DMS114 treated with DMSO at 0.1 percent for 48 hours (cell line): ENCODE measurements at regions not wholly inside any gene's neighbourhood (a gene's known extent, or its start where the extent isn't known, plus 50 kb on each side); places are given as distances from the start of the nearest gene placed in this dataset.
A peak's percentile ranks its signal among the peaks of the same experiment; 100 is the strongest.
"Not testable (repeated sequence)": the region's sequence is repeated elsewhere in the genome, so short reads cannot be mapped to it uniquely, and the experiment has no call there.

Experiments
- DNase-seq: peaks from one replicate; lab custom pipeline; 2025; ENCODE audit not compliant: unreplicated experiment; lab: John Stamatoyannopoulos, UW

- DNase-seq = no peak
Observed at GRCh38 chr3:14252321-14253021, 73.9 kb downstream of the LSM3 start.

DNA sequence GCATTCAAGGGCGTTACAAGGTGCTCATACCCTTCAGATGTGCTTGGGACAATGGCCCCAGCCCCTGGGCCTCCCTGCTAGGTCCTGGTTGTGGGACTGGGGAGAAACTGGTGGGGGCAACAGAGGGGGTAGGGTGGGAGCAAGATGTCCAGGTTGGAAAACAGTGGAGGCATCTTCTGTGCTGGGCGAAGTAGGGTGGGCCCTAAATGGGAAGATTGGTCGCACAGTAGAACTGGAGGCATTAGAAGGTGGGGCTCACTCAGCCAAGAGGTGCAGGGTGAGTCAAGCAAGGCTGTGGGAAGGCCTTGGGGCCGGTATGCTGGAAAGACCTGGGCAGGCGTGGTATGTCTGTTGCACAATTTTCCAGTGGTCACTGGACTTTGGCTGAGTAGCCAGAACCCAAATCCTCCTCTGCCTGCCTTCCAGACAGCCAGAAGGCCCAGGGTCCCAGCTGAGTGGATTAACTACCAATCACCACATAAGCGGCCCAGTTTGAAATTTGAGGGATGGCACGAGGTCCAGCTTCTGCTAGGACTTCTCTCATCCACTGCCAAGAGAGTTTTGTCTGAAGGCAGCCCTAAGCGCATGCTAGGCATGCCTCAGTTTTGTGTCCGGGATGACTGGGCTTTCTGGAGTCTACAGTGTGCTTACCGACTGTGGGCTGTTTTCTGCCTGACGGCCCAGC is 74.5 kb downstream of the LSM3 start:
- no peak for DNase-seq

- DNase-seq = no peak
Observed at GRCh38 chr3:14253707-14254382, 75.2 kb downstream of the LSM3 start.

DNA sequence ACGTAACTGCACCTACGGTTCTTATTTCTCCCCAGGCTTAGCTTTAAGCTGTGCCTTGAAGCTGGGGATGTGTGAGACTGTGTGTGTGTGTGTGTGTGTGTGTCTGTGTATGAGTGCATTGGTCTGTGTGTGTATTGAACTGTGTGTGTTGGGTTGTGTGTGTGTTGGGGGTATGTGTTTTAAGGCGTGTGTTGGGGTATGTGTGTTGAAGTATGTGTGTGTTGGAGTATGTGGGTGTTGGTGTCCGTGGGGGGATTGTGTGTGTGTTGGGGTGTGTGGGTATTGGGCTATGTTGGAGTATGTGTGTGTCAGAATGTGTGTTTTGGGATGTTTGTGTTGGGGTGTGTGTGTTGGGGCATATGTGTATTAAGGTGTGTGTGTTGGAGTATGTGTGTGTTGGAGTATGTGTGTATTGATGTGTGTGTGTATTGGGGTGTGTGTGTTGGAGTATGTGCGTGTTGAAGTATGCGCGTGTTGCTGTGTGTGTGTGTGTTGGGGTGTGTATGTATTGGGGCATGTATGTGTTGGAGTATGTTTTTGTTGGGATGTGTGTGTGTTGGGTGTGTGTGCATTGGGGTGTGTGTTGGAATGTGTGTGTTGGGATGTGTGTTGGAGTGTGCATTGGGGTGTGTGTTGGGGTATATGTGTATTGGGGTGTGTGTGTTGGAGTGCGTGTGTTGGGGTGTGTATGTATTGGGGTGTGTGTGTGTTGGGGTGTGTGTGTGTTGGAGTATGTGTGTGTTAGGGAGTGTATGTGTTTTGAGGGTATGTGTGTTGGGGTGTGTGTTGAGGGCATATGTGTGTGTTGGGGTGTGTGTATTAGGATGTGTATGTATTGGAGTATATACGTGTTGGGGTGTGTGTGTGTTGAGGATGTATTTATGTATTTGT is 76.4 kb downstream of the LSM3 start:
- DNase-seq = no peak

DNA sequence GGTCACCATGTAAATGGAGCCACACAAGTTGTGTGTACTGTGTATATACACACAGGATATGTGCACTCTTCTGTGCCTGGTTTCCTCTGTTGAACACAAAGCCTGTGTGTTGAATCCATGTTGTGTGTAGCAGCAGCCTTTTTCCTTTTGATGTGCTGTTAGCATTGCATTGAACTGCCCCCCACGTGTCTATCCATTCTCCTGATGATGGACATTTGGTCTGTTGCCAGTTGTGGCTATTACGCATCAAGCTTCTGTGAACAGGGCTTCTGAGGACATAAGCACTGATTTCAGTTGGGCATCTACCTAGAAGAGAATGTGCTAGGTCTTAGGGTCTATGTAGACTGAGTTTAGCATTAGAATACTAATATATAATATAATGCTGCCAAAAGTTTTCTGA is 77.4 kb downstream of the LSM3 start:
- DNase-seq = no peak

- no peak for DNase-seq
Observed at GRCh38 chr3:14256561-14257342, 78.1 kb downstream of the LSM3 start.

DNA sequence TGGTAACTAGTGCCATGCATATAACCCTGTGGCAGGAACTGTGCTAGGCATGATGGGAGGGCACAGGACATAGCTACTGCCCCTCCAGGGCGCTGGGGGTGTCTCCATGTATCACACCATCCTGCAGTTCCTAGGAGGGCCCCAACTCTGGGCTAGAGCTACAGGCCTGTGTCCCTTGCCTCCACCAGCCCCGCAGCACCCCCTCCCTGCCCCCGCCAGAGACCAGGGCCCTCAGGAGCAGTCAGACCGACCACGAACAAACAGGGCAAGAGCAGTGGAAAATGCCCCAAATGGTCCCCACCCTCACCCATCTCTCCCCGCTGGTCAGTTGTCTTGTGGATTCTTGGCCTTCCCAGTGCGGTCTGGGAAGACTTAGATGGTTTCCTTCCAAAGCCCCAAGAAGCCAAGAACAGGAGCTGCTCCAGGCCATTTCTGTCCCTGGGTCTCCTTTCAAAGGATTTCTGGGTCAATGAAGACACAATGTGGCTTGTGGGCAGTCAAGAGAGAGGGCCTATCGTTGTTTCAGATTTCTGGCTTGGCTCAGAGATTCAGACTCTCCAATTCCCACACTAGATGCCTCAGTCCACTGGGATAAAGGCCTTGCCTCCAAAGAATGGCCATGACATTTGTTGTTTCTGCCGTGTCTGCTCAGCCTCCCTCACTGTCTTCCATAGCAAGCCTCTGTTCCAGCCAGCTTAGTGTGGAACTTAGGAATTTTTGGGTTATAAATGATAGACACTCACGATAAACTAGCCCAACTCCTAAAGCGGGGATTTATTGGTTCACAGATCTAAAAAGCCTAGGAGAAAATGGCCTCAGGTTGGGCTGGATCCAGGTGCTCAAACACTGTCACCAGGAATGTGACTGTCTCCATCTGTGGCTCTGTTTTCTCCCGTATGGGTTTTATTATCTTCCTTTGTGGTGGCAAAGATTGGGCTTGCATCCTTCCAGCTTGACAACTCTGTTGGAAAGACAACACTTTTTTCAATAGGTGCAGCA is 80.6 kb downstream of the LSM3 start:
- no peak for DNase-seq

GRCh38 chr3:14260463-14260862 is 81.8 kb downstream of the LSM3 start:
- no peak for DNase-seq

DNA sequence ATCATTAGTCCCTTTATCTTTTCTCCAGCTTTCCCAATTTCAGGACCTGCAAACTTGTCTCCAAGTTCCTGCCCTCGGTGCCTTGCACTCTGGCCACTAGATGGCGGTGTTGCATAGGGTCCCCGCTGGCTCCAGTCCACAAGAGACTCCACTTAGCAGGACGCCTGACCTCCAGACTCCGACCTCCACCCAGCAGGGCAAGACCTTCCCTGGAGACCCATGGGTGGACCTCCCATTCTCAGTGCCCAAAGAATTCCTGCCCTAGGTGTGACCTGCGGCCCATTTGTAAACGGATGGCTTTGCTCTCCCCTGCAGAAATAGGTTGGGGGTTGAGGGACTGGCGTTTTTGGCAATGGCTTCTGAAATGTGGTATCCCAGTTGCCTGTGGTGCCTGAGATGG is 82.6 kb downstream of the LSM3 start:
- peak; percentile 64 for DNase-seq

DNA sequence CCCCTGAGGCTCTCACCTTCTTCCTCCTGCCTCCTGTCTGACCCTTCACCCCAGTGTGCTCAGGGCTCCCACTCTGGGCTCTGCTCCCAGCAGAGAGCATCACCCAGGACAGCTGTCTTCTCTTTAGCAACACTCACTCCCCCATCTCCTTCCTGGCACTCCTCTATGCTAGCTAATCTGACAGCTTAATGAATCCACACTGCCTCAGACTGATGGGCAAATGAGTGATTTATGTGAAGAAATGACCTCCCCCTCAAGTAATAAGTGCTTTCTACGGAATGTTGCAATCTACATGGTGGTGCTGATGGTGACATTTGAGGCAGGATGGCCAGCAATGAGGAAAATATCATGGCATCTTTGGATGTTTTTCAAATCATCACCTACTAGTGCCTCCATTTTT is 83.6 kb downstream of the LSM3 start:
- no peak for DNase-seq

DNA sequence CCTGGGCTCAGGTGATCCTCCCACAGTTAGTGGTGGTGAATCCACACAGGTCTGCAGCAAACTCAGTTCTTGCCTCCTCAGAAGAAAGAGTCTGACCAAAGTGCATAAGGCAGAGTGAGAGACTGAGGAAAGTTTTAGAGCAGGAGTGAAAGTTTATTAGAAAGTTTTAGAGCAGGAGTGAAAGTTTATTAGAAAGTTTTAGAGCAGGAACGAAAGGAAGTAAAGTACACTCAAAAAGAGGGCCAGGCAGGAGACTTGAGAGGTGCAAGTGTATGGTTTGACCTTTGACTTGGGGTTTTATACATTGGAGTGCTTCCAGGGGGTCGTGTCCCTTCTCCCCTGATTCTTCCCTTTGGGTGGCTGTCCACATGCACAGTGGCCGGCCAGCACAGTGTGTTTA is 84.2 kb downstream of the LSM3 start:
- DNase-seq = no peak

GRCh38 chr3:14263317-14264005 is 84.8 kb downstream of the LSM3 start:
- no peak for DNase-seq

GRCh38 chr3:14265246-14265962 is 86.8 kb downstream of the LSM3 start:
- DNase-seq = no peak

DNA sequence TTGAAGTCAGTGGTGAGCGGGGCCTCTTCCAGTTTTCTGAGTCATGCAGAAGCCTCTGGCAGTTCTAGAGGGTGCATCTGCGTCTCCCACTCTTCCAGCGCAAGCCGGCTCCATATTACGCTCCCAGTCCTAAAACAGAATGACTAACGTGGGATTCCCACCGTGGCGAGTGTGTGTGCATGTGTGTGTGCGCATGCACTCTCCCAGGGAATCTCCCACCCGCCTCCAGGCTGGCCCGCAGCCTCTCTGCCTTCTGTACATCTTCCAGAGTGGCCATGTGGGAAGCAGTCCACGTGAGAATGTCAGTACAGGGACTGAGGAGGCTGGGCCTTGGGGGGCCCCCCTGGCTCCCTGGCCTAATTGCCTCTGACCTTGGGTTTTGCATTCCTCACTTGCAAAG is 87.7 kb downstream of the LSM3 start:
- no peak for DNase-seq

GRCh38 chr3:14267976-14268375 is 89.4 kb downstream of the LSM3 start:
- DNase-seq = no peak

GRCh38 chr3:14268897-14269296 is 90.3 kb downstream of the LSM3 start:
- DNase-seq = no peak

GRCh38 chr3:14272041-14272958 is 93.7 kb downstream of the LSM3 start:
- not testable (repeated sequence) for DNase-seq
